ENCODE measurements at regions not wholly inside any gene's neighbourhood (a gene's known extent, or its start where the extent isn't known, plus 50 kb on each side); places are given as distances from the start of the nearest gene placed in this dataset.
"Not testable (repeated sequence)": the region's sequence is repeated elsewhere in the genome, so short reads cannot be mapped to it uniquely, and the experiment has no call there.

- in situ Hi-C loops (cut with MboI; ENCODE audit: low sequenced_read_pairs in 4 of 4) = no loop called here
- intact Hi-C loops (cut with DNase I; ENCODE audit: low total_unique reads) = no loop called here
- Histone ChIP-seq H3K9me3 (no peaks in the 10 kb centered on the region), H3K4me1 (no peaks in the 10 kb centered on the region), H3K27ac (no peak overlapping the region), H3K4me3 (no peak overlapping the region), H3K27me3 (no peaks in the 10 kb centered on the region), H3K36me3 (no peaks in the 10 kb centered on the region)
- ATAC-seq (no peak), DNase-seq (no peak)
- no peak for TF ChIP-seq CTCF (IDR thresholded peaks at IDR 0.05 in 4 of 5, conservative IDR thresholded peaks at IDR 0.05 in 1 of 5)
These were observed 144.1 kb downstream of the PLK2 start for GRCh38 chr5:58315794-58316193.

DNA sequence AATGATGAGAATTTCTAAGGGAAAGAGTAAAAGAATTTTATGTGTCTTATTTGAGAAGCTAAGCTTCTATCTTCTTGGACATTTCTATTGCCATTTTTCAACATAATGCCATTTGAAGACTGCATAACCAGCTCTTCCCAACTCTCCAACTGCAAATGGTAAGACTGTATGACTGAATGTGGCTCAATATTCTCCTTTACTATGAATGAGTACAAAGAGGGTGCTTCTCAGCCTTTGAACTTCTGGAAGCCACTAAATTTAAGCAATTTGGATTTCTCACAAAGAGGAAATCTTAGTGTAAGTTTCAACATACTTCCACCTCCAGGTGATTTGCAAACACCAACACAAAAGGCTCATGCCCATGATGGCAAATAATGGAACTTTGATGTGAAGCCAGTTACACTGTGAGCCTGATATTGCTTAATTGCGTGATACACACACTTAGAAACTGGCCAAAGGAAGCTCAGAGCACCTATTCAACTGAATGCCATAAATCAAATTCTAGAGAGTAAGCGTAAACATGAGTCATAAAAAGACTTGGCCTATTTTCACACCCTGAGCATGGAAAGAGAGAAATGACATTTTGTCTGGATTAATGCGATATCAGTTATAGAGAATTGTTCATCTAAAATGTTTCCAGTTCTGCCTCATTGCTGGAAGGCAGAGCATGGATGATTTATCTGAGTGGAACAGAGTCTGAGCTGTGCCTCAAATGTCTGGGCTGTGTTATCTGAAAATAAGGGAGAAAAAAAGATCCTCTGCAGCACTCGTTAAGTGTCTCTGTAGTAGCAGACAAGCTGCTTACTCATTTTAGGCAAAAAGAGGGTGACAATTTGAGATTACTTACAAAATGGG, 145.3 kb downstream of the PLK2 start:
- Histone ChIP-seq H3K36me3 (no peaks in the 10 kb centered on the region), H3K9me3 (no peaks in the 10 kb centered on the region), H3K4me1 (no peaks in the 10 kb centered on the region), H3K27me3 (no peaks in the 10 kb centered on the region), H3K27ac (no peak overlapping the region), H3K4me3 (no peak overlapping the region)
- intact Hi-C loops (cut with DNase I; ENCODE audit: low total_unique reads) (no loop called here), in situ Hi-C loops (cut with MboI; ENCODE audit: low sequenced_read_pairs in 4 of 4) (no loop called here)
- DNase-seq (no peak), ATAC-seq (no peak)
- TF ChIP-seq POLR2A (IDR thresholded peaks at IDR 0.05) = no peak
- TF ChIP-seq CTCF (IDR thresholded peaks at IDR 0.05 in 4 of 5, conservative IDR thresholded peaks at IDR 0.05 in 1 of 5) = no peak

GRCh38 chr5:58312299-58312698, 147.6 kb downstream of the PLK2 start:
- in situ Hi-C loops (cut with MboI; ENCODE audit: low sequenced_read_pairs in 4 of 4) = no loop called here
- Histone ChIP-seq H3K4me1 (no peaks in the 10 kb centered on the region), H3K9me3 (no peaks in the 10 kb centered on the region), H3K27ac (no peak overlapping the region), H3K36me3 (no peaks in the 10 kb centered on the region), H3K4me3 (no peak overlapping the region), H3K27me3 (no peaks in the 10 kb centered on the region)
- DNase-seq = no peak
- no peak for ATAC-seq
- intact Hi-C loops (cut with DNase I; ENCODE audit: low total_unique reads) = no loop called here
- TF ChIP-seq CTCF (IDR thresholded peaks at IDR 0.05 in 4 of 5, conservative IDR thresholded peaks at IDR 0.05 in 1 of 5) = no peak
- TF ChIP-seq POLR2A (IDR thresholded peaks at IDR 0.05) = no peak

DNA sequence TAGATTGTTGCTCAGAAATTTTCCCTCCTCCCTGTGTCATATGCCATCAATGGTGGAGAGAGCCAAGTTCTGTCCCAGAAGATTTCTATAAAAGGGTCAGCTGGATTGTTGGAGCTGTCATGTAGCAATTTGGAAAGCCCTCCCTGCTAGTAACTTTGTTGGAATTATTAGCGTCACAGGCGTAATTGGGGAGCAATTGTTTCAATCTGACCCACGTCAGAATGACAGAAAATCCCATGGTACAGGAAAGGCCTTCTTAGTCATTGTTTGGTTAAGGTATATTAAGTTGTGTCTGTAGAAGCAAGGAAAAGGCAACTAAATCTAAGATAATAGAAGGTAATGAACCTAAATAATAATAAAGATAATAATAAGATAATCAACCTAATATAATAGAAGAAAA, 148.4 kb downstream of the PLK2 start:
- Histone ChIP-seq H3K36me3 (no peaks in the 10 kb centered on the region), H3K27me3 (no peaks in the 10 kb centered on the region), H3K27ac (no peak overlapping the region), H3K4me1 (no peaks in the 10 kb centered on the region), H3K4me3 (no peak overlapping the region), H3K9me3 (no peaks in the 10 kb centered on the region)
- intact Hi-C loops (cut with DNase I; ENCODE audit: low total_unique reads) = no loop called here
- no peak for ATAC-seq
- TF ChIP-seq POLR2A (IDR thresholded peaks at IDR 0.05) = no peak
- TF ChIP-seq CTCF (IDR thresholded peaks at IDR 0.05 in 4 of 5, conservative IDR thresholded peaks at IDR 0.05 in 1 of 5) = no peak
- DNase-seq = no peak
- in situ Hi-C loops (cut with MboI; ENCODE audit: low sequenced_read_pairs in 4 of 4) = no loop called here

GRCh38 chr5:58308384-58308783, 151.5 kb downstream of the PLK2 start:
- ATAC-seq; H3K9me3 ChIP-seq; H3K36me3 ChIP-seq; H3K4me3 ChIP-seq; intact Hi-C loops (cut with DNase I; ENCODE audit: low total_unique reads); DNase-seq; H3K4me1 ChIP-seq; H3K27me3 ChIP-seq; in situ Hi-C loops (cut with MboI; ENCODE audit: low sequenced_read_pairs in 4 of 4); H3K27ac ChIP-seq: not testable (repeated sequence)
